Hepatocyte (in vitro differentiated cells): ENCODE measurements at regions not wholly inside any gene's neighbourhood (a gene's known extent, or its start where the extent isn't known, plus 50 kb on each side); places are given as distances from the start of the nearest gene placed in this dataset.
"Not testable (repeated sequence)": the region's sequence is repeated elsewhere in the genome, so short reads cannot be mapped to it uniquely, and the experiment has no call there.

Experiments used
- CTCF ChIP-seq: fragments of 200-600 bp; sonication (generic); IDR thresholded peaks from 2 replicates; pipeline ENCODE4 v1.5.1; 2016; ENCODE audit warnings: antibody characterized with exemption, mild to moderate bottlenecking; ENCODE audit not compliant: poor library complexity
- EZH2 ChIP-seq: fragments of 200-600 bp; sonication (generic); IDR thresholded peaks from 2 replicates; pipeline ENCODE4 v1.6.1; 2016; ENCODE audit warnings: antibody characterized with exemption, mild to moderate bottlenecking, borderline replicate concordance

- not testable (repeated sequence) for TF ChIP-seq CTCF, EZH2
Observed at GRCh38 chr2:388752-389151, 100.9 kb upstream of the ALKAL2 start.
